HL-60 (cell line): ENCODE measurements at regions not wholly inside any gene's neighbourhood (a gene's known extent, or its start where the extent isn't known, plus 50 kb on each side); places are given as distances from the start of the nearest gene placed in this dataset.

Source experiments
- GABPA ChIP-seq: IDR thresholded peaks from 2 replicates; pipeline ENCODE4 v1.6.1; 2012; ENCODE audit warnings: low read depth
- REST ChIP-seq: IDR thresholded peaks from 2 replicates; pipeline ENCODE4 v1.6.1; 2012; ENCODE audit warnings: low read depth; ENCODE audit not compliant: insufficient replicate concordance
- TF ChIP-seq, protein P1 (sequence below): IDR thresholded peaks from one replicate; pipeline ENCODE4 v1.5.1; 2011; ENCODE audit warnings: low read length, control low read depth, inconsistent platforms; ENCODE audit not compliant: insufficient read depth

DNA sequence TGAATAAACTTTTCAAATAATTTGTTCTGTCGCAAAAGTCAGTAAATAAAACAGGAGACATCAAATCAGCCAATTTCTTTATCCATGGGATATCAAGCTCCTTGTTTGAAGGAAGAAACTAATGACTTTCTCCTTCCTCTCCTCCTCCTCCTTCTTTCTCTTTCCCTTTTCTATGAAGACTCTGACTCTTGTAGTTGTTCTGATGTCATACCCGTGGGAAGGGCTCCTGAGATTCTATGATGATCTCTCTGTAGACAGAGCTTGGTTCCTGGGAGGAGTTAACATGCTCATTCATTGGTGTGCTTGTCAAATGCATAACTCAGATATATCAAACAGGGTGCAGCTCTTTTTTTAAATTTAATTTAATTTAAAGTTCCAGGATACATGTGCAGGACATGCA is 118.7 kb upstream of the KCTD1 start:
- TF ChIP-seq, protein P1, sequence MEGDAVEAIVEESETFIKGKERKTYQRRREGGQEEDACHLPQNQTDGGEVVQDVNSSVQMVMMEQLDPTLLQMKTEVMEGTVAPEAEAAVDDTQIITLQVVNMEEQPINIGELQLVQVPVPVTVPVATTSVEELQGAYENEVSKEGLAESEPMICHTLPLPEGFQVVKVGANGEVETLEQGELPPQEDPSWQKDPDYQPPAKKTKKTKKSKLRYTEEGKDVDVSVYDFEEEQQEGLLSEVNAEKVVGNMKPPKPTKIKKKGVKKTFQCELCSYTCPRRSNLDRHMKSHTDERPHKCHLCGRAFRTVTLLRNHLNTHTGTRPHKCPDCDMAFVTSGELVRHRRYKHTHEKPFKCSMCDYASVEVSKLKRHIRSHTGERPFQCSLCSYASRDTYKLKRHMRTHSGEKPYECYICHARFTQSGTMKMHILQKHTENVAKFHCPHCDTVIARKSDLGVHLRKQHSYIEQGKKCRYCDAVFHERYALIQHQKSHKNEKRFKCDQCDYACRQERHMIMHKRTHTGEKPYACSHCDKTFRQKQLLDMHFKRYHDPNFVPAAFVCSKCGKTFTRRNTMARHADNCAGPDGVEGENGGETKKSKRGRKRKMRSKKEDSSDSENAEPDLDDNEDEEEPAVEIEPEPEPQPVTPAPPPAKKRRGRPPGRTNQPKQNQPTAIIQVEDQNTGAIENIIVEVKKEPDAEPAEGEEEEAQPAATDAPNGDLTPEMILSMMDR, result no peak
- TF ChIP-seq GABPA (no peak), REST (no peak)
